Stimulated activated CD4-positive, alpha-beta T cell treated with anti-CD3 and anti-CD28 coated beads, Interleukin-2, amount 100 ng/mL, for 24 hours (primary cell): ENCODE measurements at regions not wholly inside any gene's neighbourhood (a gene's known extent, or its start where the extent isn't known, plus 50 kb on each side); places are given as distances from the start of the nearest gene placed in this dataset.
"Not testable (repeated sequence)": the region's sequence is repeated elsewhere in the genome, so short reads cannot be mapped to it uniquely, and the experiment has no call there.

ENCODE experiments used
- DNase-seq, 2 donors: peaks; one replicate each; pipeline ENCODE4 v3.0.0-alpha.2; 2020

- DNase-seq, result no peak
These were observed 153.9 kb upstream of the GORAB start for GRCh38 chr1:170377896-170378634.

GRCh38 chr1:170385750-170386149 lies 146.2 kb upstream of the GORAB start:
- DNase-seq, result no peak

GRCh38 chr1:170388489-170388888 lies 143.5 kb upstream of the GORAB start:
- DNase-seq, result no peak

- no peak for DNase-seq
These were observed 136.8 kb upstream of the GORAB start for GRCh38 chr1:170395149-170395548.

GRCh38 chr1:170397061-170397460 lies 134.9 kb upstream of the GORAB start:
- no peak for DNase-seq

- DNase-seq, result no peak
These were observed 129.3 kb upstream of the GORAB start for GRCh38 chr1:170402476-170403311.

GRCh38 chr1:170407138-170407537 lies 124.8 kb upstream of the GORAB start:
- no peak for DNase-seq

GRCh38 chr1:170407581-170407980 lies 124.4 kb upstream of the GORAB start:
- DNase-seq, result no peak

GRCh38 chr1:170410401-170411166 lies 121.4 kb upstream of the GORAB start:
- DNase-seq, result no peak

- no peak for DNase-seq
These were observed 116.8 kb upstream of the GORAB start for GRCh38 chr1:170414989-170415709.

- DNase-seq, result no peak
These were observed 116.1 kb upstream of the GORAB start for GRCh38 chr1:170415710-170416372.

- DNase-seq, result no peak
These were observed 107.6 kb upstream of the GORAB start for GRCh38 chr1:170424346-170424745.

GRCh38 chr1:170426596-170426995 lies 105.4 kb upstream of the GORAB start:
- no peak for DNase-seq

GRCh38 chr1:170427002-170427401 lies 105.0 kb upstream of the GORAB start:
- DNase-seq, result not testable (repeated sequence)

- DNase-seq, result no peak
These were observed 95.0 kb upstream of the GORAB start for GRCh38 chr1:170436928-170437327.

GRCh38 chr1:170445096-170445495 lies 86.9 kb upstream of the GORAB start:
- no peak for DNase-seq

- DNase-seq, result no peak
These were observed 83.3 kb upstream of the GORAB start for GRCh38 chr1:170448661-170449158.

GRCh38 chr1:170457325-170458050 lies 74.5 kb upstream of the GORAB start:
- peak in 1 of 2 donors; percentile 39 for DNase-seq

GRCh38 chr1:170460001-170460400 lies 72.0 kb upstream of the GORAB start:
- DNase-seq, result no peak

- no peak for DNase-seq
These were observed 71.4 kb upstream of the GORAB start for GRCh38 chr1:170460414-170461155.
